Gastroesophageal sphincter (tissue), 3 donors: ENCODE measurements at regions not wholly inside any gene's neighbourhood (a gene's known extent, or its start where the extent isn't known, plus 50 kb on each side); places are given as distances from the start of the nearest gene placed in this dataset.

Experiments used
- CTCF ChIP-seq, 4 experiments: fragments of 200-600 bp in 2 of 4; fragments of 450-650 bp in 2 of 4; sonication (generic) in 1 of 4; IDR thresholded peaks; one replicate each; pipeline ENCODE4 v1.5.1; 2017 to 2019; ENCODE audit warnings: antibody characterized with exemption in 4 of 4, mild to moderate bottlenecking in 2 of 4, moderate library complexity in 2 of 4
- POLR2A ChIP-seq, 2 donors: fragments of 450-650 bp; IDR thresholded peaks; one replicate each; pipeline ENCODE4 v1.6.1; 2017; ENCODE audit warnings: antibody characterized with exemption in 2 of 2, mild to moderate bottlenecking in 2 of 2, moderate library complexity in 1 of 2
- POLR2AphosphoS5 ChIP-seq: sonication (generic); formaldehyde crosslinking; IDR thresholded peaks from one replicate; pipeline ENCODE4 v1.6.1; 2017; ENCODE audit warnings: antibody characterized with exemption

GRCh38 chr4:154927126-154927680 is 146.1 kb downstream of the RBM46 start:
- TF ChIP-seq CTCF (IDR thresholded peaks at IDR 0.05) (no peak), POLR2A (IDR thresholded peaks at IDR 0.05) (no peak), POLR2AphosphoS5 (no peak)
